DND-41 (cell line): ENCODE measurements at regions not wholly inside any gene's neighbourhood (a gene's known extent, or its start where the extent isn't known, plus 50 kb on each side); places are given as distances from the start of the nearest gene placed in this dataset.

Source experiments
- ATAC-seq: fragments of 200-7000 bp; cut with Tn5 transposase; 3 replicates; pipeline ENCODE4 v1.9.1; 2021; ENCODE audit warnings: low read depth; ENCODE audit not compliant: insufficient read depth
- DNase-seq: peaks from one replicate; pipeline ENCODE4 v3.0.0-alpha.2; 2020
- H2AFZ ChIP-seq: 2 replicates; pipeline ENCODE4 v1.6.0; 2012; ENCODE audit warnings: low read depth, low read length
- H3K27ac ChIP-seq: 2 replicates; pipeline ENCODE4 v1.5.1; 2012; ENCODE audit warnings: low read length, inconsistent platforms
- H3K27me3 ChIP-seq: fragments of 200-600 bp; sonication (generic); 2 replicates; pipeline ENCODE4 v1.6.0; 2012; ENCODE audit warnings: low read length, mild to moderate bottlenecking, inconsistent platforms; ENCODE audit not compliant: insufficient read depth, poor library complexity
- H3K36me3 ChIP-seq: 2 replicates; pipeline ENCODE4 v1.5.1; 2012; ENCODE audit warnings: low read length, inconsistent platforms; ENCODE audit not compliant: insufficient read depth
- H3K4me1 ChIP-seq: 2 replicates; pipeline ENCODE4 v1.5.1; 2012; ENCODE audit warnings: mild to moderate bottlenecking, low read length; ENCODE audit not compliant: insufficient read depth
- H3K4me2 ChIP-seq: 2 replicates; pipeline ENCODE4 v1.6.0; 2012; ENCODE audit warnings: mild to moderate bottlenecking, moderate library complexity, low read length, inconsistent platforms; ENCODE audit not compliant: insufficient read depth
- H3K4me3 ChIP-seq, 2 experiments: fragments of 200-600 bp in 1 of 2; shearing (Covaris generic) in 1 of 2; 2 replicates each; pipeline ENCODE4 v1.5.1; 2012 to 2016; ENCODE audit warnings: inconsistent platforms in 2 of 2, low read length in 2 of 2, mild to moderate bottlenecking in 2 of 2, low read depth in 1 of 2, moderate library complexity in 1 of 2
- H3K79me2 ChIP-seq: 2 replicates; pipeline ENCODE4 v1.6.0; 2012; ENCODE audit warnings: low read length, inconsistent platforms; ENCODE audit not compliant: insufficient read depth
- H3K9ac ChIP-seq: 2 replicates; pipeline ENCODE4 v1.6.0; 2012; ENCODE audit warnings: low read depth, mild to moderate bottlenecking, inconsistent platforms, low read length, moderate library complexity
- H3K9me3 ChIP-seq: 2 replicates; pipeline ENCODE4 v1.5.1; 2012; ENCODE audit warnings: low read length, moderate library complexity, mild to moderate bottlenecking, inconsistent platforms; ENCODE audit not compliant: insufficient read depth, severe bottlenecking
- H4K20me1 ChIP-seq: 2 replicates; pipeline ENCODE4 v1.6.0; 2012; ENCODE audit warnings: low read length; ENCODE audit not compliant: insufficient read depth
- CTCF ChIP-seq: IDR thresholded peaks from 2 replicates; pipeline ENCODE4 v1.5.1; 2012; ENCODE audit warnings: borderline replicate concordance, low read length, moderate library complexity, mild to moderate bottlenecking; ENCODE audit not compliant: poor library complexity, severe bottlenecking; ENCODE audit errors: extremely low read depth
- EZH2 ChIP-seq: IDR thresholded peaks from 3 replicates; pipeline ENCODE4 v1.6.1; 2012; ENCODE audit warnings: borderline replicate concordance, low read depth, mild to moderate bottlenecking, moderate library complexity, low read length, inconsistent platforms; ENCODE audit not compliant: severe bottlenecking

DNA sequence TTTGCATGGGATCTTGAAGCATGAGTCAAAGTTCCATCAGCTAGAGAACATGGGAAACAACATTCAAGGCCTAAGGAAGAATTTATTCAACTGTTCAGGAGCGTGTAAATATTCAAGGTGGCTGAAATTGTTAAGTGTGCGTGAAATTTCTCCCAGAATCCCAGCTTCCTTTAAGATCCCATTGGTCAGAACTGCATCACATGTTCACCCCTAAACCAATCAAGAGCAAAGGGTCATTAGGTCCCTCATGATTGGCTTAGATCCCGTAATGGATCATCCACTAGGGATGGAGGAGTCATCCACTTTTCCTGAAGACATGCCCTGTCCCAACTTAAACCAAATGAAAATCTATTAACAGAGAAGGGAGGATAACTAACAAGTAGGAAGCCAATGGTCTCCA, 201.6 kb downstream of the TMEM114 start:
- no peaks in the 10 kb centered on the region for H3K79me2 ChIP-seq
- H3K27ac ChIP-seq, result no peak overlapping the region
- ATAC-seq (no peak), DNase-seq (no peak)
- no peaks in the 10 kb centered on the region for H3K36me3 ChIP-seq
- H3K4me1 ChIP-seq, result no peaks in the 10 kb centered on the region
- peaks cover 12% of the 10 kb centered on the region for H3K27me3 ChIP-seq
- H2AFZ ChIP-seq, result no peak overlapping the region
- no peak overlapping the region for H3K4me3 ChIP-seq
- no peaks in the 10 kb centered on the region for H3K9me3 ChIP-seq
- no peak overlapping the region for H3K9ac ChIP-seq
- H3K4me2 ChIP-seq, result no peak overlapping the region
- H4K20me1 ChIP-seq, result no peaks in the 10 kb centered on the region
- TF ChIP-seq CTCF, result no peak
- no peak for TF ChIP-seq EZH2

- Histone ChIP-seq H3K27me3 (no peaks in the 10 kb centered on the region), H3K4me1 (no peaks in the 10 kb centered on the region), H3K27ac (no peak overlapping the region), H3K9me3 (no peaks in the 10 kb centered on the region), H3K36me3 (no peaks in the 10 kb centered on the region), H3K4me2 (no peak overlapping the region), H2AFZ (no peak overlapping the region), H3K9ac (no peak overlapping the region), H3K4me3 (no peak overlapping the region), H3K79me2 (no peaks in the 10 kb centered on the region), H4K20me1 (no peaks in the 10 kb centered on the region)
- TF ChIP-seq CTCF, result no peak
- TF ChIP-seq EZH2, result no peak
- ATAC-seq, result no peak
- no peak for DNase-seq
Observed at GRCh38 chr16:8381814-8382213, 208.5 kb downstream of the TMEM114 start.

GRCh38 chr16:8380311-8380710, 210.0 kb downstream of the TMEM114 start:
- Histone ChIP-seq H3K4me3 (no peak overlapping the region), H3K27me3 (no peaks in the 10 kb centered on the region), H3K27ac (no peak overlapping the region), H3K4me1 (no peaks in the 10 kb centered on the region), H3K9ac (no peak overlapping the region), H3K9me3 (no peaks in the 10 kb centered on the region), H3K79me2 (no peaks in the 10 kb centered on the region), H2AFZ (no peak overlapping the region), H3K4me2 (no peak overlapping the region), H4K20me1 (no peaks in the 10 kb centered on the region), H3K36me3 (no peaks in the 10 kb centered on the region)
- DNase-seq (no peak), ATAC-seq (no peak)
- TF ChIP-seq CTCF, result no peak

GRCh38 chr16:8377864-8378263, 212.4 kb downstream of the TMEM114 start:
- TF ChIP-seq CTCF (no peak), EZH2 (no peak)
- no peaks in the 10 kb centered on the region for H3K27me3 ChIP-seq
- no peaks in the 10 kb centered on the region for H4K20me1 ChIP-seq
- H2AFZ ChIP-seq, result no peak overlapping the region
- H3K9me3 ChIP-seq, result no peaks in the 10 kb centered on the region
- DNase-seq (no peak), ATAC-seq (no peak)
- no peak overlapping the region for H3K4me2 ChIP-seq
- no peaks in the 10 kb centered on the region for H3K79me2 ChIP-seq
- H3K4me1 ChIP-seq, result no peaks in the 10 kb centered on the region
- H3K4me3 ChIP-seq, result no peak overlapping the region
- no peak overlapping the region for H3K9ac ChIP-seq
- H3K36me3 ChIP-seq, result no peaks in the 10 kb centered on the region
- H3K27ac ChIP-seq, result no peak overlapping the region
